Esophagus (tissue), 2 donors: ENCODE measurements at regions not wholly inside any gene's neighbourhood (a gene's known extent, or its start where the extent isn't known, plus 50 kb on each side); places are given as distances from the start of the nearest gene placed in this dataset.

Experiments
- H3K27ac ChIP-seq, 2 donors: one replicate each; pipeline ENCODE4 v1.5.1; 2013; ENCODE audit warnings: low read depth in 2 of 2, mild to moderate bottlenecking in 2 of 2, inconsistent platforms in 1 of 2, low read length in 1 of 2, moderate library complexity in 1 of 2
- H3K27me3 ChIP-seq, 2 donors: one replicate each; pipeline ENCODE4 v1.6.1; 2013; ENCODE audit warnings: low read length in 2 of 2, control low read depth in 1 of 2, mild to moderate bottlenecking in 1 of 2; ENCODE audit not compliant: insufficient read depth in 2 of 2, control insufficient read depth in 1 of 2
- H3K36me3 ChIP-seq, 2 donors: one replicate each; pipeline ENCODE4 v1.6.1; 2013; ENCODE audit warnings: low read length in 1 of 2; ENCODE audit not compliant: control insufficient read depth in 2 of 2, insufficient read depth in 2 of 2
- H3K4me1 ChIP-seq, 2 donors: one replicate each; pipeline ENCODE4 v1.6.1; 2013; ENCODE audit warnings: low read length in 1 of 2; ENCODE audit not compliant: control insufficient read depth in 2 of 2, insufficient read depth in 2 of 2
- H3K4me3 ChIP-seq, 2 donors: one replicate each; pipeline ENCODE4 v1.5.1; 2013; ENCODE audit warnings: low read length in 2 of 2, mild to moderate bottlenecking in 2 of 2, low read depth in 1 of 2, moderate library complexity in 1 of 2
- H3K9me3 ChIP-seq, 2 donors: one replicate each; pipeline ENCODE4 v1.6.1; 2013; ENCODE audit warnings: mild to moderate bottlenecking in 2 of 2, low read depth in 1 of 2, low read length in 1 of 2, moderate library complexity in 1 of 2; ENCODE audit not compliant: control insufficient read depth in 2 of 2, insufficient read depth in 1 of 2
- WGBS, 2 donors: extraction: QIAGEN DNeasy Blood & Tissue Kit; methylation state at CpG; one replicate each; pipeline ENCODE4 v1.1.7; 2013; 5-methylcytosine and 5-hydroxymethylcytosine counted together
- donor health status: healthy with polysubstance abuse.
- donor health status: Bipolar disorder and iron deficiency.

- Histone ChIP-seq H3K4me3 (no peak overlapping the region), H3K4me1 (no peaks in the 10 kb centered on the region), H3K27me3 (no peaks in the 10 kb centered on the region), H3K9me3 (no peaks in the 10 kb centered on the region), H3K36me3 (no peaks in the 10 kb centered on the region), H3K27ac (no peak overlapping the region)
- WGBS, 2 donors = 90 to 95% methylated on average over 1 of the region's 1 CpG
Observed at GRCh38 chr13:21853779-21854178, 182.9 kb downstream of the FGF9 start.

- no peak overlapping the region for H3K4me3 ChIP-seq
- peaks cover 0 to 3% of the 10 kb centered on the region in 2 donors for H3K4me1 ChIP-seq
- H3K27me3 ChIP-seq = no peaks in the 10 kb centered on the region
- H3K9me3 ChIP-seq = no peaks in the 10 kb centered on the region
- H3K27ac ChIP-seq = no peak overlapping the region
- no peaks in the 10 kb centered on the region for H3K36me3 ChIP-seq
Observed at GRCh38 chr13:21868823-21869222, 197.9 kb downstream of the FGF9 start.

DNA sequence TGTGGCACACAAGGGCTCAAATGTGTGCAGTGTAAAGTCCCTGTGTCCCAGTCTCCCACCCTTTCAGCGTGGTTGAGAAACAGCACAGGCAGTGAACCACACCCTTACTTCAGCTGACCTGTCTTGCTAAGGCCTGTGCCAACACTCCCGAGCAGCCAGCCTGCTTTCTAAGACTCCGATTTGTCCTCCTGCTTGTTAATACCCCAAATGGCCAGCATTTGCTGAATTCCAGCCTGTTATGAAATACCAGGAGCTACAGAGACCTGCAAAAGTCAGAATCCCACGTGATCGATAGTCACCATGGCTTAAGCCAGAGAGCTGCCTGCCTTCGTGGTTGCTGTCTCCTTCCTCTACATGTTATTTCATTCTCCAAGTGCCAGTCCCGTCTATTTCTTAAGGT, 200.5 kb downstream of the FGF9 start:
- WGBS, 2 donors = 50 to 67% methylated on average over 7 of the region's 7 CpGs
- Histone ChIP-seq H3K4me3 (no peak overlapping the region), H3K27me3 (no peaks in the 10 kb centered on the region), H3K4me1 (peaks cover 0 to 3% of the 10 kb centered on the region in 2 donors), H3K36me3 (no peaks in the 10 kb centered on the region), H3K9me3 (no peaks in the 10 kb centered on the region), H3K27ac (no peak overlapping the region)

- Histone ChIP-seq H3K4me1 (peaks cover 0 to 3% of the 10 kb centered on the region in 2 donors), H3K4me3 (no peak overlapping the region), H3K9me3 (no peaks in the 10 kb centered on the region), H3K27me3 (no peaks in the 10 kb centered on the region), H3K36me3 (no peaks in the 10 kb centered on the region), H3K27ac (no peak overlapping the region)
- WGBS, 2 donors = 74 to 87% methylated on average over 5 of the region's 5 CpGs
Observed at GRCh38 chr13:21871919-21872318, 201.0 kb downstream of the FGF9 start.

DNA sequence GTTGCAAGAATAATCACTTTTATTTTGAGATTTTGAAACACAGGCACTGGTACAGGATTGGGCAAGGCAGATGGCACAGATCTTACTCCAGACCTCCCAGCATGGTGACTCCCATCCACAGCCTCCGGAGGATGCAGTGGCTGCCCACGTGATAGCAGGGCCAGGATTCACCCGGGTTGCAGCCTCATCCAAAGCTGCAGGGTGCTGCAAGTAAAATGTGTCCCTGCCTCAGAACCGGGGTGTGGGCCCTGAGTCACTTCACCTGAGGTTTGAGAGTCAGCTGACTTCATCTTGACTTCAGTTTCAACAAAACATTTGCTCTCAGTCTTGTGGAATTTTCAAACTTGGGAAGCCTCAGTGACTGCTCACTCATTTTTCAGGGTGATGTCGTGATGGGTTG, 201.9 kb downstream of the FGF9 start:
- Histone ChIP-seq H3K36me3 (no peaks in the 10 kb centered on the region), H3K27me3 (no peaks in the 10 kb centered on the region), H3K9me3 (no peaks in the 10 kb centered on the region), H3K4me1 (peaks cover 0 to 3% of the 10 kb centered on the region in 2 donors), H3K27ac (no peak overlapping the region), H3K4me3 (no peak overlapping the region)
- WGBS, 2 donors = 59 to 71% methylated on average over 5 of the region's 5 CpGs

DNA sequence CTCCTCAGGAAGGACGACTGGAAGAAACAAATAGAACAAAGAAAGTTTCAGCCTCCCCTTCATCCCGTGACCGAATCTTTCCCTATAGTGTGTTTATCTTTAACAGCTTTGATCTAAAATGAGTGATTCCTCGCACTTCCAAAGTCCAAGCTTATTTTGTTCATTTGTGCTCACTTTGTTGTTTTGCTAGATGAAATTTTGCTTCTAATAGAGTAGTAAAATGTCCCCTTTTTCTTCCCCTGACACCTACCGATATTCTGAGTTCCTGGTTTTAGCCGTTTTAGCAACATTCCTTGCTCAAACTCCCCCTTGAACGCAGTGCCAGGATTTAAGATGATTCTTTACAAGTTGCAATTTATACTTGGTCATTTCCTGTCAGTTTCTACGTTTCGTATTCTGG, 204.2 kb downstream of the FGF9 start:
- Histone ChIP-seq H3K27me3 (no peaks in the 10 kb centered on the region), H3K9me3 (no peaks in the 10 kb centered on the region), H3K36me3 (no peaks in the 10 kb centered on the region), H3K4me1 (peaks cover 0 to 3% of the 10 kb centered on the region in 2 donors), H3K27ac (no peak overlapping the region), H3K4me3 (no peak overlapping the region)
- 63 to 70% methylated on average over 9 of the region's 9 CpGs for WGBS, 2 donors

- no peak overlapping the region for H3K27ac ChIP-seq
- H3K36me3 ChIP-seq = no peaks in the 10 kb centered on the region
- H3K9me3 ChIP-seq = no peaks in the 10 kb centered on the region
- no peaks in the 10 kb centered on the region for H3K27me3 ChIP-seq
- WGBS, 2 donors = 89 to 90% methylated on average over 8 of the region's 8 CpGs
- no peak overlapping the region for H3K4me3 ChIP-seq
- H3K4me1 ChIP-seq = no peaks in the 10 kb centered on the region
Observed at GRCh38 chr13:21879263-21879914, 208.5 kb downstream of the FGF9 start.

DNA sequence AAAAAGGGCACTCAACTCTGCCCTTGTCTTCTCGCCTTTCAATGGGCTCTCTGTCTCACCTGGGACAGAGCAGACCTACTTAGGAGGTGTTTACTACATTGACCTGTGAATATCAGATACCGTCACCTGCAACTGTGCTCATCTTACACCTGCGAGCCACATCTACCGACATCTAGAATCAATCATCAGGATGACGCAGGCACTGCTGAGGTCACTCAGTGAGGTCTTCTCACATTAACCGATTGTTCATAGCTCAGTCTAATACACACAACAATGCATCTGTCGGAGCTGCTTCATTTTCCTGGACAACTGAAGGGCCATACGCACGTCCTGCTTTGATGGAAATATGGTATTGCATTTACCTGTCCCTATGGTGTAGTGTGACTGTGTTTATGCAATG, 211.9 kb downstream of the FGF9 start:
- Histone ChIP-seq H3K9me3 (no peaks in the 10 kb centered on the region), H3K4me3 (no peak overlapping the region), H3K27ac (no peak overlapping the region), H3K27me3 (no peaks in the 10 kb centered on the region), H3K4me1 (no peaks in the 10 kb centered on the region), H3K36me3 (no peaks in the 10 kb centered on the region)
- WGBS, 2 donors = 84 to 87% methylated on average over 9 of the region's 9 CpGs

DNA sequence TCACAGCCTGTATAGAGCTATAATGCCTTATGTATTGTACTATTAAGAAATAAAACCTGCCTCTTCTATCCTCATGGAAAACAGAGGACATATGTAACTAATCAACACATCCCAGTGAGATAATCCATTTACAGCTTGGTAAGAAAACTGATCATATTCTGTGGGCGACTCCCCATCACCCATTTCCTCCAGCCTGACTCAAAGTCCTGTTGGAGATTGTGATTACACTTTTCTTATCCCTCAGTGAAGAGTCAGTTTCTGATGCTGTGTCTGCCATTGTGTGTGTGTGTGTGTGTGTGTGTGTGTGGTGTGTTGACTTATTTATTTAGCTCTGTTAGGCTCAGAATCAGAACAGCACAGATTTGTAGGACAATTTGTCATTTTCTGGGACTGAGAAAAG, 212.8 kb downstream of the FGF9 start:
- Histone ChIP-seq H3K4me1 (no peaks in the 10 kb centered on the region), H3K9me3 (no peaks in the 10 kb centered on the region), H3K4me3 (no peak overlapping the region), H3K27ac (no peak overlapping the region), H3K27me3 (no peaks in the 10 kb centered on the region), H3K36me3 (no peaks in the 10 kb centered on the region)
- 79 to 83% methylated on average over 1 of the region's 1 CpG for WGBS, 2 donors

DNA sequence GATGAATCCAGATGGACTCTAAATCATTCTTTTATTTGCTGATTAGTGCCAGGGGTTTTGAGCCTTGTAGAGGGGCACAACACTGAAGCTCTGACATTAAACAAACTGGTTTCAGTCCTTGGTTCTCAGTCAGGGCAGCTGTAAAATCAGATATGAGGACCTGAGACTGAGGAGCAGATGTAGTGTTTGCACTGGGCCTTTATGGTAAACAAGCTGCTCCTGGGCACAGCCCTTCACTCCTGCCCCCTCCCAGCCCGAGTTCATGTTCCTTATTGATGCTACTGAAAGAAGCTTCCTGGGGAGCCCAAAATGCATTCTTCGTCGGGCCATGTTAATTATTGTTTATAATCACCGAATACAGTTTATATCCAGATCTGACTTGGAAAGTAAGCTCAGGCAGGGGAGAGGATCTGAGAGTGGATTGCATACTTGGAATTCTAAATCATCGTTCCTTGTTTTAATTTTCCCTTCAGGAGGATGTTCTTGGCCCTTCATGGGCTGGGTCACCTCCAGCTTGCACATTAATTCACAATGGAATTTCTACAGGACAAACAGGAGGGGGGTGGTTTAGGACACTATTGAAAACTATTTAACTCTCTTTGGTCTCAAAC, 213.5 kb downstream of the FGF9 start:
- Histone ChIP-seq H3K36me3 (no peaks in the 10 kb centered on the region), H3K27me3 (no peaks in the 10 kb centered on the region), H3K27ac (no peak overlapping the region), H3K9me3 (no peaks in the 10 kb centered on the region), H3K4me1 (no peaks in the 10 kb centered on the region), H3K4me3 (no peak overlapping the region)
- WGBS, 2 donors = 58 to 65% methylated on average over 5 of the region's 5 CpGs
